OCI-LY1 (cell line): ENCODE measurements at regions not wholly inside any gene's neighbourhood (a gene's known extent, or its start where the extent isn't known, plus 50 kb on each side); places are given as distances from the start of the nearest gene placed in this dataset.

Experiments used
- H2AFZ ChIP-seq: fragments of 200-600 bp; sonication (generic), shearing (Covaris generic); 2 replicates; pipeline ENCODE4 v1.6.0; 2014; ENCODE audit warnings: antibody characterized with exemption, mild to moderate bottlenecking, low read length
- H3F3A ChIP-seq: fragments of 200-600 bp; sonication (generic), shearing (Covaris generic); 2 replicates; pipeline ENCODE4 v1.6.0; 2014; ENCODE audit warnings: mild to moderate bottlenecking, antibody characterized with exemption, low read length, moderate library complexity; ENCODE audit not compliant: insufficient read depth
- H3K27ac ChIP-seq: fragments of 200-600 bp; sonication (generic); 2 replicates; pipeline ENCODE4 v1.5.1; 2014; ENCODE audit warnings: low read length, mixed run types, mild to moderate bottlenecking, low read depth; ENCODE audit not compliant: poor library complexity, severe bottlenecking
- H3K27me3 ChIP-seq: fragments of 200-600 bp; sonication (generic); 2 replicates; pipeline ENCODE4 v1.6.0; 2014; ENCODE audit warnings: antibody characterized with exemption, mild to moderate bottlenecking, low read length, moderate library complexity; ENCODE audit not compliant: insufficient read depth
- H3K36me3 ChIP-seq: fragments of 200-600 bp; sonication (generic); 2 replicates; pipeline ENCODE4 v1.6.1; 2014; ENCODE audit warnings: mild to moderate bottlenecking, antibody characterized with exemption, low read length, moderate library complexity, mixed read lengths; ENCODE audit not compliant: insufficient read depth
- H3K4me1 ChIP-seq: fragments of 200-600 bp; sonication (generic); 2 replicates; pipeline ENCODE4 v1.5.1; 2014; ENCODE audit warnings: mild to moderate bottlenecking, low read length, moderate library complexity; ENCODE audit not compliant: insufficient read depth, severe bottlenecking
- H3K4me2 ChIP-seq: fragments of 200-600 bp; sonication (generic), shearing (Covaris generic); 2 replicates; pipeline ENCODE4 v1.6.1; 2014; ENCODE audit warnings: low read length
- H3K4me3 ChIP-seq: fragments of 200-600 bp; sonication (generic); 2 replicates; pipeline ENCODE4 v1.5.1; 2014; ENCODE audit warnings: low read length, low read depth, mild to moderate bottlenecking, mixed read lengths; ENCODE audit not compliant: poor library complexity, severe bottlenecking
- H3K79me2 ChIP-seq: fragments of 200-600 bp; shearing (Covaris generic); 2 replicates; pipeline ENCODE4 v1.6.1; 2016; ENCODE audit warnings: mixed run types, low read length, mixed read lengths; ENCODE audit not compliant: insufficient read depth
- H3K9ac ChIP-seq: fragments of 200-600 bp; sonication (generic), shearing (Covaris generic); 2 replicates; pipeline ENCODE4 v1.6.1; 2014; ENCODE audit warnings: mild to moderate bottlenecking, low read length, mixed read lengths
- H3K9me2 ChIP-seq: fragments of 200-600 bp; sonication (generic), shearing (Covaris generic); 2 replicates; pipeline ENCODE4 v1.6.1; 2014; ENCODE audit warnings: low read depth, mild to moderate bottlenecking, low read length, mixed read lengths
- H3K9me3 ChIP-seq: fragments of 200-600 bp; shearing (Covaris generic); 2 replicates; pipeline ENCODE4 v1.6.1; 2014; ENCODE audit warnings: low read length, mixed read lengths
- H4K20me1 ChIP-seq: fragments of 200-600 bp; sonication (generic), shearing (Covaris generic); 2 replicates; pipeline ENCODE4 v1.6.0; 2016; ENCODE audit warnings: mild to moderate bottlenecking, low read length; ENCODE audit not compliant: insufficient read depth
- EZH2 ChIP-seq: fragments of 200-600 bp; sonication (generic), shearing (Covaris generic); IDR thresholded peaks from 2 replicates; pipeline ENCODE4 v1.8.0; 2017; ENCODE audit warnings: borderline replicate concordance, mixed run types, mild to moderate bottlenecking, antibody characterized with exemption, low read length, moderate library complexity, mixed read lengths
- TF ChIP-seq, protein P1 (sequence below): fragments of 200-600 bp; sonication (generic), shearing (Covaris generic); IDR thresholded peaks from 2 replicates; pipeline ENCODE4 v1.5.1; 2017; ENCODE audit warnings: mild to moderate bottlenecking, antibody characterized with exemption, low read length, moderate library complexity, mixed read lengths

GRCh38 chr12:89923091-89923490 is 214.5 kb upstream of the ATP2B1 start:
- no peaks in the 10 kb centered on the region for H3K9me3 ChIP-seq
- H3K4me3 ChIP-seq: no peak overlapping the region
- no peak overlapping the region for H3K9ac ChIP-seq
- H3K36me3 ChIP-seq: no peaks in the 10 kb centered on the region
- no peaks in the 10 kb centered on the region for H3F3A ChIP-seq
- H3K4me2 ChIP-seq: no peak overlapping the region
- H4K20me1 ChIP-seq: no peaks in the 10 kb centered on the region
- no peaks in the 10 kb centered on the region for H3K9me2 ChIP-seq
- TF ChIP-seq, protein P1, sequence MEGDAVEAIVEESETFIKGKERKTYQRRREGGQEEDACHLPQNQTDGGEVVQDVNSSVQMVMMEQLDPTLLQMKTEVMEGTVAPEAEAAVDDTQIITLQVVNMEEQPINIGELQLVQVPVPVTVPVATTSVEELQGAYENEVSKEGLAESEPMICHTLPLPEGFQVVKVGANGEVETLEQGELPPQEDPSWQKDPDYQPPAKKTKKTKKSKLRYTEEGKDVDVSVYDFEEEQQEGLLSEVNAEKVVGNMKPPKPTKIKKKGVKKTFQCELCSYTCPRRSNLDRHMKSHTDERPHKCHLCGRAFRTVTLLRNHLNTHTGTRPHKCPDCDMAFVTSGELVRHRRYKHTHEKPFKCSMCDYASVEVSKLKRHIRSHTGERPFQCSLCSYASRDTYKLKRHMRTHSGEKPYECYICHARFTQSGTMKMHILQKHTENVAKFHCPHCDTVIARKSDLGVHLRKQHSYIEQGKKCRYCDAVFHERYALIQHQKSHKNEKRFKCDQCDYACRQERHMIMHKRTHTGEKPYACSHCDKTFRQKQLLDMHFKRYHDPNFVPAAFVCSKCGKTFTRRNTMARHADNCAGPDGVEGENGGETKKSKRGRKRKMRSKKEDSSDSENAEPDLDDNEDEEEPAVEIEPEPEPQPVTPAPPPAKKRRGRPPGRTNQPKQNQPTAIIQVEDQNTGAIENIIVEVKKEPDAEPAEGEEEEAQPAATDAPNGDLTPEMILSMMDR: no peak
- no peak for TF ChIP-seq EZH2
- H2AFZ ChIP-seq: no peak overlapping the region
- peaks cover 83% of the 10 kb centered on the region for H3K4me1 ChIP-seq
- no peaks in the 10 kb centered on the region for H3K27me3 ChIP-seq
- peak overlapping the region; percentile 26 for H3K27ac ChIP-seq
- H3K79me2 ChIP-seq: no peaks in the 10 kb centered on the region

DNA sequence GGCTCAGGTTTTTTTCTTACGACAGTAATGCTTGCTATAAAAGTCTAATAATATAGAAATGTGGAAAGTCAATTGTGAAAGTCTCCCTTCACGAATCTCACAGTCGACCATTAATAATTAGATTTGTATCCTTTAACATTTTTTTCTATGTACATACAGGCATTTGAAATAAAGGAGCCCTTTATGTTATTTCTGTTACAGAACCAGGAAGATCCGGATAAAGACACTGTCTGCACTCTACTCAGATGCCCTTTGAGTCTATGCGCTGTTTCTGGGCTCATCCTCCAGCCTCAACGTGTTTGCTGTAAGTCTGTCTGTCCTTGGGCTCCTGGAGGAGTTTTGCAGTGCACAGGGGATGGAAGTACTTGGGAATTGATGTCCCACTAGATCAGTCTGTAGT is 212.2 kb upstream of the ATP2B1 start:
- no peaks in the 10 kb centered on the region for H4K20me1 ChIP-seq
- H3K4me2 ChIP-seq: no peak overlapping the region
- no peak overlapping the region for H3K4me3 ChIP-seq
- TF ChIP-seq EZH2: no peak
- TF ChIP-seq, protein P1: no peak
- H3K9me2 ChIP-seq: no peaks in the 10 kb centered on the region
- no peak overlapping the region for H3K9ac ChIP-seq
- no peaks in the 10 kb centered on the region for H3K9me3 ChIP-seq
- no peaks in the 10 kb centered on the region for H3F3A ChIP-seq
- peaks cover 71% of the 10 kb centered on the region for H3K4me1 ChIP-seq
- no peaks in the 10 kb centered on the region for H3K36me3 ChIP-seq
- H3K79me2 ChIP-seq: no peaks in the 10 kb centered on the region
- H3K27ac ChIP-seq: peak overlapping the region; percentile 73
- peak overlapping the region; percentile 58 for H2AFZ ChIP-seq
- H3K27me3 ChIP-seq: no peaks in the 10 kb centered on the region

GRCh38 chr12:89919241-89919906 is 210.7 kb upstream of the ATP2B1 start:
- H4K20me1 ChIP-seq: no peaks in the 10 kb centered on the region
- H3K9me3 ChIP-seq: no peaks in the 10 kb centered on the region
- no peaks in the 10 kb centered on the region for H3F3A ChIP-seq
- H2AFZ ChIP-seq: peak overlapping the region; percentile 7; the same call in 1 of the 2 replicates
- no peaks in the 10 kb centered on the region for H3K36me3 ChIP-seq
- no peaks in the 10 kb centered on the region for H3K79me2 ChIP-seq
- H3K27ac ChIP-seq: peak overlapping the region; percentile 88
- H3K27me3 ChIP-seq: no peaks in the 10 kb centered on the region
- H3K9ac ChIP-seq: no peak overlapping the region; the same call in 1 of the 2 replicates
- peaks cover 57% of the 10 kb centered on the region for H3K4me1 ChIP-seq
- H3K9me2 ChIP-seq: no peaks in the 10 kb centered on the region
- H3K4me3 ChIP-seq: no peak overlapping the region
- TF ChIP-seq, protein P1: no peak
- no peak for TF ChIP-seq EZH2
- H3K4me2 ChIP-seq: peak overlapping the region; percentile 21; the same call in 1 of the 2 replicates
